Naive thymus-derived CD4-positive, alpha-beta T cell (primary cell): ENCODE measurements at regions not wholly inside any gene's neighbourhood (a gene's known extent, or its start where the extent isn't known, plus 50 kb on each side); places are given as distances from the start of the nearest gene placed in this dataset.

Experiments used
- ATAC-seq: fragments of 150-1000 bp; cut with Tn5 transposase; 2 replicates; pipeline ENCODE4 v1.10.0; 2021; ENCODE audit warnings: mild to moderate bottlenecking, moderate library complexity
- CTCF ChIA-PET: fragments of 350-600 bp; sonication (Branson Sonifier 250); formaldehyde crosslinking; loops from one replicate; lab custom pipeline; 2021; ENCODE audit warnings: antibody characterized with exemption; lab: Charles Lee
- POLR2A ChIA-PET: fragments of 350-600 bp; sonication (Branson Sonifier 250); formaldehyde crosslinking; loops from one replicate; lab custom pipeline; 2021; ENCODE audit warnings: antibody characterized with exemption, inconsistent platforms; lab: Charles Lee
- DNase-seq, 9 donors: peaks; one replicate each; pipeline versions ENCODE4 v3.0.0 to v3.0.0-alpha.2; 2020 to 2022; ENCODE audit warnings: mixed read lengths in 1 of 9
- H3K27ac ChIP-seq: one replicate; pipeline ENCODE4 v1.7.0; 2013; ENCODE audit warnings: mild to moderate bottlenecking, low read depth, low read length, moderate library complexity
- H3K27me3 ChIP-seq, 2 donors: one replicate each; pipeline ENCODE4 v1.7.0; 2013; ENCODE audit warnings: low read length in 2 of 2, mild to moderate bottlenecking in 2 of 2, moderate library complexity in 2 of 2; ENCODE audit not compliant: control insufficient read depth in 2 of 2, insufficient read depth in 2 of 2
- H3K36me3 ChIP-seq, 3 experiments: 1 replicate in 2 of 3; 2 replicates in 1 of 3; pipeline ENCODE4 v1.7.0; 2013; ENCODE audit warnings: low read length in 3 of 3, mild to moderate bottlenecking in 3 of 3, moderate library complexity in 1 of 3; ENCODE audit not compliant: insufficient read depth in 3 of 3, control insufficient read depth in 2 of 3
- H3K4me1 ChIP-seq, 2 donors: one replicate each; pipeline ENCODE4 v1.7.0; 2013; ENCODE audit warnings: low read length in 2 of 2, mild to moderate bottlenecking in 2 of 2, moderate library complexity in 1 of 2; ENCODE audit not compliant: control insufficient read depth in 2 of 2, insufficient read depth in 2 of 2
- H3K4me3 ChIP-seq: 2 replicates; pipeline ENCODE4 v1.7.0; 2013; ENCODE audit warnings: mild to moderate bottlenecking, low read length
- H3K9me3 ChIP-seq, 3 experiments: 1 replicate in 2 of 3; 2 replicates in 1 of 3; pipeline ENCODE4 v1.7.0; 2013; ENCODE audit warnings: low read length in 3 of 3; ENCODE audit not compliant: control insufficient read depth in 2 of 3
- H3K27ac Mint-ChIP-seq, 9 donors: one replicate each; pipeline ENCODE4 v1.8.0; 2020 to 2022; ENCODE audit warnings: mixed read lengths in 9 of 9, mild to moderate bottlenecking in 8 of 9, moderate library complexity in 5 of 9, inconsistent platforms in 2 of 9
- H3K27me3 Mint-ChIP-seq, 5 donors: one replicate each; pipeline ENCODE4 v1.8.0; 2021 to 2022; ENCODE audit warnings: mixed read lengths in 5 of 5, mild to moderate bottlenecking in 1 of 5
- H3K36me3 Mint-ChIP-seq, 5 donors: one replicate each; pipeline ENCODE4 v1.8.0; 2020 to 2022; ENCODE audit warnings: mixed read lengths in 5 of 5, mild to moderate bottlenecking in 3 of 5, inconsistent platforms in 1 of 5
- H3K4me1 Mint-ChIP-seq, 7 donors: one replicate each; pipeline ENCODE4 v1.8.0; 2020 to 2022; ENCODE audit warnings: mixed read lengths in 7 of 7, mild to moderate bottlenecking in 3 of 7, inconsistent platforms in 1 of 7
- H3K4me3 Mint-ChIP-seq, 10 donors: one replicate each; pipeline ENCODE4 v1.8.0; 2020 to 2022; ENCODE audit warnings: mild to moderate bottlenecking in 10 of 10, mixed read lengths in 10 of 10, moderate library complexity in 6 of 10, inconsistent platforms in 2 of 10
- H3K9me3 Mint-ChIP-seq, 11 donors: one replicate each; pipeline ENCODE4 v1.8.0; 2020 to 2022; ENCODE audit warnings: mixed read lengths in 11 of 11, mild to moderate bottlenecking in 4 of 11, inconsistent platforms in 1 of 11, moderate library complexity in 1 of 11
- intact Hi-C, 2 donors: fragments of 100-400 bp; cut with micrococcal nuclease; formaldehyde crosslinking; loops; one replicate each; pipeline ENCODE4 v1.15.1; 2023

DNA sequence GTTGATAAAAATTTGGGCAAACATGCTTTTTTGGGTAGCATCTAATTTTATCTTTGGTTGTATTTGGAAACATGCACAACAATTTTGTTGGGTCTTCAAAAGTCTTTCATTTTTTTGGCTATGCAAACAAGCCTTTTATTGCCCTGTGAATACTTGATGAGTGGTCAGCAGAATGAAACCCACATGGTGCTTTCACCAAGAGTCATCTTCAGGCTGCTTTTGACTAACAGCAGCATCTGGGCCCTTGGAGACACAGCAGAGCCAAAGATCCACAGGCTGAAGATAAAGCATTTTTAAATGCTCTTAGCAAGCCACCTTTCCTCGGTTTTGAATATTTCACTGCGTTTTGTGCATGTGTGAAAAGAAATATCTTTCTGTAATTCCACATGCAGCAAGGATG, 154.9 kb downstream of the FGF9 start:
- Mint-ChIP-seq H3K27me3 (peaks cover 0 to 10% (median 0%) of the 10 kb centered on the region in 5 donors), H3K4me3 (no peak overlapping the region), H3K27ac (no peak overlapping the region), H3K9me3 (peaks cover 0 to 3% (median 0%) of the 10 kb centered on the region in 11 donors), H3K4me1 (no peaks in the 10 kb centered on the region), H3K36me3 (no peaks in the 10 kb centered on the region)
- H3K27me3 ChIP-seq = no peaks in the 10 kb centered on the region
- no peaks in the 10 kb centered on the region for H3K9me3 ChIP-seq
- DNase-seq (no peak), ATAC-seq (no peak)
- no peaks in the 10 kb centered on the region for H3K36me3 ChIP-seq
- no peak overlapping the region for H3K4me3 ChIP-seq
- intact Hi-C loops = no loop called here
- no peaks in the 10 kb centered on the region for H3K4me1 ChIP-seq
- no peak overlapping the region for H3K27ac ChIP-seq
- POLR2A ChIA-PET = no interaction called here
- CTCF ChIA-PET = no interaction called here

DNA sequence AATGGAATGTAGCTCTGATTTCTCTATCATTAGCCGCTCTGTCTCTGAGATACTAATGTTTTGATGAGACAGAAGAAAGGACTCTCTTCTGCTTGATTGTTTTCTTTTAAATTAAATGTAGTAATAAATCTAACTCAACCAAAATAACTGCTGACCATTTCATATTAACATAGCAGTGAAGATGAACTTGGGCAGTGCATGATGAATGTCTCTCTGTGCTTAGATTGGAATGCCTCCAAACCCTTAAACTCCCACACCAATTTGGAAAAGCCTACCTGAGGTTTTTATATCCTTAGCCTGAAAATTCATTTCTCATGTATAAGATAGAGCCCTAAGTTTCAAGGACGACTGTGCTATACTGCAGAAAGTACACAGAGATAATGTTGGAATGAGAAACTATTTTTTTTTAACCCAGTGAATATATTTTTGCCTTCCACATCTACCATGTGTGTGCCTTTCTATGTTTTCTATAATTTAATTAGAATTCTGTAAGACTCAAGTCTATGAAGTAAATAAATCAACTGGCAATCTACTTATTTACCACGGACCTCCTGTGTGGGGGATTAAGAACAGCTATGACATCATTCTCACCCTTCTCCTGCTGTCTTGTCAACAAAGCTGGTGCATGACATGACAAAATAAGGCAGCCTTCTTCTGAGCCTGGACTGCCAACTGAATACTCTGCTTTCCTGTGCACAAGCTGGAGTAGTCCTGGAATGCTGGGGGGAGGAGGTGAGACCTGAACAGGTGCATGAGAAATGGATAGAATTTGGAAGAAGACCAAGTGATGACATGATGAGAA, 155.5 kb downstream of the FGF9 start:
- H3K36me3 ChIP-seq = no peaks in the 10 kb centered on the region
- Mint-ChIP-seq H3K4me3 (no peak overlapping the region), H3K27me3 (peaks cover 0 to 14% (median 0%) of the 10 kb centered on the region in 5 donors), H3K27ac (no peak overlapping the region), H3K4me1 (no peaks in the 10 kb centered on the region), H3K36me3 (no peaks in the 10 kb centered on the region), H3K9me3 (peaks cover 0 to 3% (median 0%) of the 10 kb centered on the region in 11 donors)
- ChIA-PET POLR2A (no interaction called here), CTCF (no interaction called here)
- no peaks in the 10 kb centered on the region for H3K4me1 ChIP-seq
- no peak overlapping the region for H3K4me3 ChIP-seq
- no peak for ATAC-seq
- no peaks in the 10 kb centered on the region for H3K27me3 ChIP-seq
- no peak for DNase-seq
- intact Hi-C loops = no loop called here
- no peak overlapping the region for H3K27ac ChIP-seq
- H3K9me3 ChIP-seq = no peaks in the 10 kb centered on the region

DNA sequence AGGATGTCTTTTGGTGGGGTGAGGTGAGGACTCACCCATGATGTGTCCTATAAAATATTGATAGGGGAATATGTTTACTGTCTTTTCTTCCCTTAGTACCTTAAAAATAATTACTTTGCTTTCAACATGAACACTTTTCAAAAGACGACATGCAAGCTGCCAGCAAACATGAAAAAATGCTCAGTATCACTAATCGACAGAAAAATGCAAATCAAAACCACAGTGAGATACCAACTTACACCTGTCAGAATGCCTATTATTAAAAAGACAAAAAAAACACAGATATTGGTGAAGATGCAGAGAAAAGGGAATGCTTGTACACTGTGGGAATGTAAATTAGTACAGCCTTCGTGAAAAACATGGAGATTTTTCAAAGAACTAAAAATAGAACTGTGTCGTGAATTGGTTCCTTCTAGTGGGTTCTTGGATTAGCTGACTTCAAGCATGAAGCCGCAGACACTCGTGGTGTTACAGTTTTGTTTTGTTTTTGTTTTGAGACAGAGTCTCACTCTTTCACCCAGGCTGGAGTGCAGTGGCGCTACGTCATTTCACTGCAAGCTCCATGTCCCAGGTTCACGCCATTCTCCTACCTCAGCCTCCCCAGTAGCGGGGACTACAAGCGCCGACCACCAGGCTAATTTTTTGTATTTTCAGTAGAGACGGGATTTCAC, 160.9 kb downstream of the FGF9 start:
- Mint-ChIP-seq H3K4me1 (peaks cover 0 to 2% (median 0%) of the 10 kb centered on the region in 7 donors), H3K27ac (no peak overlapping the region), H3K4me3 (no peak overlapping the region), H3K9me3 (peaks cover 0 to 6% (median 0%) of the 10 kb centered on the region in 11 donors), H3K27me3 (peaks cover 0 to 14% (median 0%) of the 10 kb centered on the region in 5 donors), H3K36me3 (no peaks in the 10 kb centered on the region)
- Histone ChIP-seq H3K4me3 (no peak overlapping the region), H3K9me3 (no peaks in the 10 kb centered on the region), H3K4me1 (no peaks in the 10 kb centered on the region), H3K27me3 (no peaks in the 10 kb centered on the region), H3K27ac (no peak overlapping the region), H3K36me3 (no peaks in the 10 kb centered on the region)
- intact Hi-C loops = no loop called here
- no peak for ATAC-seq
- ChIA-PET POLR2A (no interaction called here), CTCF (no interaction called here)
- no peak for DNase-seq

DNA sequence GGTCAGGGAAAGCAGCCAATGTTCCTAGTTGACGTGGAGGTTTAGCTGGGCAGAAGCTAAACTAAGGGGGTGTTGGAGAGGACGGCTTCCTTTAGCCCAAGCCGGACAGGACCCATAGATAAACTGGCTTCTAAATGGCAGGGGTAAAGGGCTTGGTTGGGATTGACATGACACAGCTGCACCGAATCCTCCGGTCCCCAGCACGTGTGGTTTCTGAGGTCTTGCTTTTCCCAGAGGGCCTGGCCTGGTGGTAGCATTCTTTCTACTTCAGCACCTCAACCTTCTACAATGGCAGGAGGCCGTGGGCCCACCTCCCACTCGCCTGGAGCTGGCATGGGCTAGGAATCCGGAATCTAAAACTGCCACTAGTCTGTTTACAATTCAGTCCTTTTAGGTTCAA, 163.0 kb downstream of the FGF9 start:
- ChIA-PET CTCF (no interaction called here), POLR2A (no interaction called here)
- intact Hi-C loops = no loop called here
- no peak overlapping the region for H3K27ac Mint-ChIP-seq
- H3K4me1 Mint-ChIP-seq = peaks cover 0 to 4% (median 0%) of the 10 kb centered on the region in 7 donors
- ATAC-seq (no peak), DNase-seq (no peak)
- Histone ChIP-seq H3K9me3 (no peaks in the 10 kb centered on the region), H3K27ac (no peak overlapping the region), H3K4me1 (no peaks in the 10 kb centered on the region), H3K36me3 (no peaks in the 10 kb centered on the region), H3K27me3 (no peaks in the 10 kb centered on the region), H3K4me3 (no peak overlapping the region)
- H3K36me3 Mint-ChIP-seq = no peaks in the 10 kb centered on the region
- no peak overlapping the region for H3K4me3 Mint-ChIP-seq
- H3K9me3 Mint-ChIP-seq = peaks cover 0 to 6% (median 0%) of the 10 kb centered on the region in 11 donors
- peaks cover 0 to 14% (median 0%) of the 10 kb centered on the region in 5 donors for H3K27me3 Mint-ChIP-seq

DNA sequence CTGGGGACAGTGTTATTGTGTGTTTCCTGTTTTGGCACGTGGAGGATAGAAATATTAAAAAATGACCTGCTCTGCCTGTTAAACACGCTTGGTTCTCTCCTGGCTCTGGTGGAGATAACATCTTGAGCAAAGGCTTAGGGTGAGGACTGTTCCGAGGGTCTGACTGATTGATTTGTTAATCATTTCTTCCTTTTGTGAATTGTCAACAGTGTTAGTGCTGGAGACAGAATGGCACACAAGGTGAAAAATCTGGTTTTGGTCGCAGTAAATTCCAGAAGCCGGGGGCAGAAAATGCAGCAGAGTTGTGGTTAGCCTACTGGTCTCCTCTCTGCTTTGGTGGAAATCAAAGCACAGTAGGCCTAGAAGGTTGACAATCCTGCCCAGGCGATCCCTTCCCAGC, 163.6 kb downstream of the FGF9 start:
- H3K36me3 ChIP-seq = no peaks in the 10 kb centered on the region
- Mint-ChIP-seq H3K4me1 (peaks cover 0 to 4% (median 0%) of the 10 kb centered on the region in 7 donors), H3K36me3 (no peaks in the 10 kb centered on the region), H3K9me3 (peaks cover 0 to 6% (median 0%) of the 10 kb centered on the region in 11 donors), H3K27me3 (peaks cover 0 to 12% (median 0%) of the 10 kb centered on the region in 5 donors), H3K27ac (no peak overlapping the region), H3K4me3 (no peak overlapping the region)
- H3K4me1 ChIP-seq = no peaks in the 10 kb centered on the region
- CTCF ChIA-PET = no interaction called here
- H3K27me3 ChIP-seq = no peaks in the 10 kb centered on the region
- DNase-seq (no peak), ATAC-seq (no peak)
- intact Hi-C loops = no loop called here
- no peak overlapping the region for H3K27ac ChIP-seq
- POLR2A ChIA-PET = no interaction called here
- no peak overlapping the region for H3K4me3 ChIP-seq
- no peaks in the 10 kb centered on the region for H3K9me3 ChIP-seq

DNA sequence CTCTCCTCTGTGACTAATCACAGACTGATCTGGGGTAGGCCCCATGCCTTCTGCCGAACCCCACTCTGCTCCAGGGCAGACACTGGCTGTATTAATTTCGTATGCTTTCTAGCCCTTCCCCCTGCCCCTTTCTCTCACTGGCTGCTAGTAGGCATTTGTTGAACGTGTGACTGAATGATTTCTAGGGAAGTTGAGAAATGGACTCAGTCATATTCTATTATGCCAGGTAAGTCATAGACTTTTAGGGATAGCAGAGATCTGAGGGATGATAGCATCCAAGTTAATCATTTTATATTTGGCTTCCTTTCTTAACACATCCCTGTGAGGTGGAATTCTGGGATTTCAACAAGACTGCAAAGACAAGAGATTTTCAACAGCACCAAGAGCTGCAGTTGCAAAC, 166.4 kb downstream of the FGF9 start:
- Histone ChIP-seq H3K9me3 (no peaks in the 10 kb centered on the region), H3K4me1 (no peaks in the 10 kb centered on the region), H3K36me3 (no peaks in the 10 kb centered on the region), H3K4me3 (no peak overlapping the region), H3K27me3 (no peaks in the 10 kb centered on the region), H3K27ac (no peak overlapping the region)
- Mint-ChIP-seq H3K4me1 (peaks cover 0 to 4% (median 0%) of the 10 kb centered on the region in 7 donors), H3K27me3 (peaks cover 0 to 5% (median 0%) of the 10 kb centered on the region in 5 donors), H3K9me3 (peaks cover 0 to 6% (median 0%) of the 10 kb centered on the region in 11 donors), H3K4me3 (no peak overlapping the region), H3K27ac (no peak overlapping the region), H3K36me3 (no peaks in the 10 kb centered on the region)
- CTCF ChIA-PET = no interaction called here
- no peak for ATAC-seq
- intact Hi-C loops = no loop called here
- POLR2A ChIA-PET = no interaction called here
- no peak for DNase-seq
